Fibroblast of the aortic adventitia (primary cell): ENCODE measurements at regions not wholly inside any gene's neighbourhood (a gene's known extent, or its start where the extent isn't known, plus 50 kb on each side); places are given as distances from the start of the nearest gene placed in this dataset.

Experiments used
- DNase-seq: peaks from one replicate; pipeline ENCODE4 v3.0.0-alpha.2; 2010; ENCODE audit warnings: low read depth
- H3K4me3 ChIP-seq: 2 replicates; pipeline ENCODE4 v1.5.1; 2011; ENCODE audit warnings: low read depth, mild to moderate bottlenecking, control low read depth, low read length, moderate library complexity
- TF ChIP-seq, protein P1 (sequence below): IDR thresholded peaks from 2 replicates; pipeline ENCODE4 v1.5.1; 2011; ENCODE audit warnings: mild to moderate bottlenecking, low read length, control low read depth, inconsistent platforms; ENCODE audit not compliant: insufficient read depth

DNA sequence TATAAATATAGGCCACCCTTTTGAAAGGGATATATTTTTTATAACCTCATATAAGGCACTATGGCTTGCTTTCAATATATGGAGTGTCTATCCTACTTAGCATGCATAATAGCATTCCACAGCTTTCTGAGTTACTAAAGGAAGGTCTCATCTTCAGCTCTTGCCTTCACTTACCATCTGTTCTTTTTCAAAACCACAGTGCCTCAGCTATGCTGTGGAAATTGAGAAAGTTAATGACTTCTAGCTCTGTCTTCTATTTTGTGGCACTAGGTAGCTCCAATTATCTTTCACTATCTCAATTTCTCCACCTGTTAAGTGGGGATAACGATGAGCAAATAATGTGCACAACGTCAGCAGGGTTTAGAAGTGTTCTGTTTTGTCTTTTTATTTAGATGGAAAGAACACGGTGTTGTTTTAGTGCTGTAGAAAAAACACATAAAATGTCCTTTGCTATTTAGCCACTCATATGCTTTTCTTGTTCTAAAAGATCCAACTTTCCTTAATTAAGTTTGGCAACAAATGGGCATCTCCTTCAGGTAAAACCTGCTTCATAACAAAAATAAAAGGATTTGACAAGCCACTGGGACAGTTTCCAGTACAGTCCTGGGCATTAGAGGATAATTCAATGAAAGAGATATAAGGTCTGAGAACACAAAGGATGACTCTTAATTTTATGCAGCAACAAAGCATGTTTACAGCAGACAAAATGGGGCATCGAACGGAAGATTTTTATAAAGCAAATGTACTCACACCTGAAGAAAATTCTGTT lies 462.0 kb upstream of the SYT1 start:
- no peak overlapping the region for H3K4me3 ChIP-seq
- no peak for DNase-seq
- TF ChIP-seq, protein P1, sequence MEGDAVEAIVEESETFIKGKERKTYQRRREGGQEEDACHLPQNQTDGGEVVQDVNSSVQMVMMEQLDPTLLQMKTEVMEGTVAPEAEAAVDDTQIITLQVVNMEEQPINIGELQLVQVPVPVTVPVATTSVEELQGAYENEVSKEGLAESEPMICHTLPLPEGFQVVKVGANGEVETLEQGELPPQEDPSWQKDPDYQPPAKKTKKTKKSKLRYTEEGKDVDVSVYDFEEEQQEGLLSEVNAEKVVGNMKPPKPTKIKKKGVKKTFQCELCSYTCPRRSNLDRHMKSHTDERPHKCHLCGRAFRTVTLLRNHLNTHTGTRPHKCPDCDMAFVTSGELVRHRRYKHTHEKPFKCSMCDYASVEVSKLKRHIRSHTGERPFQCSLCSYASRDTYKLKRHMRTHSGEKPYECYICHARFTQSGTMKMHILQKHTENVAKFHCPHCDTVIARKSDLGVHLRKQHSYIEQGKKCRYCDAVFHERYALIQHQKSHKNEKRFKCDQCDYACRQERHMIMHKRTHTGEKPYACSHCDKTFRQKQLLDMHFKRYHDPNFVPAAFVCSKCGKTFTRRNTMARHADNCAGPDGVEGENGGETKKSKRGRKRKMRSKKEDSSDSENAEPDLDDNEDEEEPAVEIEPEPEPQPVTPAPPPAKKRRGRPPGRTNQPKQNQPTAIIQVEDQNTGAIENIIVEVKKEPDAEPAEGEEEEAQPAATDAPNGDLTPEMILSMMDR: no peak

DNA sequence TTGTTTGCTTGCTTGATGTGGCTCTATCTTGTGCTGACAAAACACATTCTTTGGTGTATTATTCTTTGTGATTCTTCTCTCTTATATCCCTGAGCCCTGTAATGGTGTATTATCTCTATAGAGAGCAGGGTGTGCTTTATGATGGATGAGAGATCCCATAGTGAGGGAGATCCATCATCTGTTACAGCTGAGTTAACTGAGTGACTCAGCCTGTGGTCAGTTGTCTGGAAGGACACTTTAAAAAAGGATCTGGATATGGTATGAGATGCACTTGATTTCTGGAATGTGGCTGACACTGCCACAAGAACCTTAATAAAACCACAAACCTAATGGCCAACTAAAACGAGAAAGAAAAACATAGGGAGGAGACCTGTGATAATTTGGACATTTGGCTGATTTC lies 461.4 kb upstream of the SYT1 start:
- peak; percentile 70 for DNase-seq
- no peak overlapping the region for H3K4me3 ChIP-seq
- TF ChIP-seq, protein P1: no peak

DNA sequence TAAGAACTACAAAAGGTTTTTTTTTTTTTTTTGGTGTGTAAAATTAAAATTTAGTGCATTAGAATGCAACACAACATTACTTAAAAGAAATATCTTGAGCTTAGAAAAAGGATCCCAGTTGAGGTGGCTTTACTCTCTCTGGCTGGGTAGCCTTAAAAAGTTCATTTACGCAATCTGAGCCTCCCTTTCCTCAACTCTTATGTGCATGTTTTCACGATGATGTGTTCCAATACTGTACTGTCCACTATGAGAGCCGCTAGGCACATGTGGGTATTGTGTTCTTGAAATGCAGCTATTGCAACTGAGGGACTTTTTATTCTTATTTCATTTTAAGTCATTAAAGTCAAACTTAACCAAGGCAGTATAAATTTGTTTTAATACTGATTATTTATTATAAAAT lies 460.9 kb upstream of the SYT1 start:
- TF ChIP-seq, protein P1: no peak
- no peak overlapping the region for H3K4me3 ChIP-seq
- DNase-seq: peak; percentile 53

DNA sequence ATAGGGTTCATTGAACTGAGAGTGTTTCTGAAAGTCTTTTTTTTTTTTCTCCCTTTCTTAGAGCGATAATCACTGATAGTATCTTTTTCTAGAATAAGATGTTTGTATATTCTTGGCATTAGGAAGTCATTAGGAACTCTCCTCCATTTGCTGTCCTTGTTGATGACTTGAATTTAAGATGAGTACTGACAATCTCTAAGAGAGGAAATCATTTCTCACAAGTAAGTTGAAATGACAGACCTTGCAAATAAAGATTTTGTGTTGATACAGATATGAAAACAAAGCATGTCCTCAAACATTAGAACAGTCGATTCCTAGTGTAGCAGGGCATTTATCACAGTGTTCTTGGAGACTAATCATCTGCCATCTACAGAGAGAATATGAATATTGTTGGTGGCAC lies 458.4 kb upstream of the SYT1 start:
- H3K4me3 ChIP-seq: no peak overlapping the region
- no peak for DNase-seq
- TF ChIP-seq, protein P1: no peak

DNA sequence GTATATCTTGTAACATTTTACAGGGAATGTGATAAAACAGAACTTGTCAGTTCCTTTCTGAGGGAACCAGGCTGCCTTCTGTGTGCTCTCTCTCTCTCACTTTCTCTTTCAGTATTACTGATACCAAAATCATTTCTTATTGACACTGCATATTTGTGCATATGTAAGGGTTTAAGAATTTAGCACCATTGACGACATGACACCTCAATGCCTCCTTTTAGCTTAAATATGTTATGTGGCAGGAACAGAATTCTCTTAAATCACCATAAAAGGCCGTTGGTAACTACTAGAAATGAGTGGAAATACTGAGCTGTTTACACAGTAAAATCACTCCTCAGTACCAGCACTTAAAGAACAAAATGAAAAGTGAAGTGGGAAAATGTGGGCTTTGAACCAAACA lies 457.7 kb upstream of the SYT1 start:
- H3K4me3 ChIP-seq: no peak overlapping the region
- peak; percentile 19 for DNase-seq
- TF ChIP-seq, protein P1: no peak

DNA sequence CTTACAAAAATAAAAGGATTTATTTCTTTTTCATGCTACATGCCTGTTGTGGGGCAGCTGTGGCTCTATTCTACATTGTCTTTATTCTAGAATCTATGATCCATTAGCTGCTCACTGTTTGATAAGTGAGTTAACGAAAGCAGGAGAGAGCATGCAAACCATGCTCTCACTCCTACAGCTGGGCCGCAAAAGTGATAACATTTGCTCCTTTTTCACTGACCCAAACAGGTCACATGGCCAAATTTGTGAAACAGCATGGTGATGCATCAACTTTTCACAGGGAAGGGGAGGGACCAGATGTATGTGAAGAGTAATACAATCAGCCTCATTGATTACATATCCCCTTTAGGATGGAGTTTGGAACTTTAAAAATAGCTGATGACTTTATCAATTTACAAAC lies 456.9 kb upstream of the SYT1 start:
- H3K4me3 ChIP-seq: no peak overlapping the region
- DNase-seq: no peak
- TF ChIP-seq, protein P1: no peak

DNA sequence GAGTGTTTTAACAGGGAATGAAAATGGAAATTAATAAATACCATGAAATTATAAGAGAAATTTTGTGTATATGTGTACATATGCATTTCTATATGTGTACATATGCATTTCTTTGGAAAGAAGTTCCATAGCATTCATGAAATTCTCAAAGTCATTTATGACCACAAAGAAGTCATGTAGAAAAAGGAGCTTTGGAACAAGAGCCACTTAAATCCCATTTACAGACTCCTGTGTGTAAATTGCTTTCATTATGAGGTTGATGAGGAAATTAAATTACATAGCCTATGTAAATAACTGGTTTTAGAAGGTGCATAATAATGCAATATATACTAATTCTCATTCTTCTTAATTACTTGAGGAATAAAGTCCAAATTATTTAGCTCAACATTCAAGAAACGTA lies 450.5 kb upstream of the SYT1 start:
- no peak for DNase-seq
- TF ChIP-seq, protein P1: no peak
- H3K4me3 ChIP-seq: no peak overlapping the region
